HCEC 1CT (cell line): ENCODE measurements at regions not wholly inside any gene's neighbourhood (a gene's known extent, or its start where the extent isn't known, plus 50 kb on each side); places are given as distances from the start of the nearest gene placed in this dataset.
"Not testable (repeated sequence)": the region's sequence is repeated elsewhere in the genome, so short reads cannot be mapped to it uniquely, and the experiment has no call there.

ENCODE experiments used
- DNase-seq: peaks from one replicate; pipeline ENCODE4 v3.0.0-alpha.2; 2017

DNA sequence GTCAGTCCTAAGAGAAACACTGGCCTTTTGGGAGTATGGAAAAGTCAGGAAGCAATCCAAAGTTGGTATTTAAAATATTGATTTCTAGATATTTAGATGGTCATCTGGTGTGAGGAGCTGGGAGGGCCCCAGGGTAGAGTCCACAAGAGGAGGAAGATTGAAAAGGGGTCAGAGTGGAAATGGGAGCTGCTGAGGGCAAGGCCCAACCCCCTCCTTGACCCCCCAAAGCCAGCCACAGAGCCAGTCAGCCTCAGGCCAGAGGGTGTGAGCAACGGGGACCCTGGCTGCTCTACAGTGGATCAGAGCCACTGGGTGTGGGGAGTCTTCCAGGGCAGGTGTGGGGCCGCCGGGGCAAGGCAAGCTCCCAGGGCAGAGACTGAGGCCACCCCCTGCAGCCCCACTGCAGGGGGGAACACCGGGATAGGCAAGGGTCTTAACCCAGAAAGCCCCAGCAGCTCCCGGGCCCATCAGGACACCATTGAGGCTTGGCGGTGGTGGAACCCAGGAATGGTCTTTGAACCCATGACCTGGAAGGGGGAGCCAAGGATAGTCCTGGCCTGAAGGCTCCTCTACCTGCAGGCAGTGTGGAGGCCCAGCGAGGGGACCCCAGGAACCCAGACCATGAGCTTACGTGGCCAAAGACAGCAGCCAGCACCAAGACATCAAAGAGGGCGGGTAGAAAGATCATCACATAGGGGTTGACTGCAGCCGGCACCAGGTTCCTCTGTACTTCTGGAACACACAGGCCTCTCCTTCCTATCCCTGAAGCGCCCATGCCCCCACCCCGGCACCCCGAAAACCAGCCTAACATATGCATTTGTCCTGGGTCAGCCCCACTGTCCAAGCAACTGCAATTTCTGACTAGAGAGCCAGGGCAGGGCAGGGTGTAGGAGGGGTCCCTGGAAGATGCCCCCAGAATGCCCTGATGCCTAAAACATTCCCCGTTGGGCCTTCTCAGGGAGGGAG, 51.3 kb upstream of the CSPG4 start:
- DNase-seq = not testable (repeated sequence)

DNA sequence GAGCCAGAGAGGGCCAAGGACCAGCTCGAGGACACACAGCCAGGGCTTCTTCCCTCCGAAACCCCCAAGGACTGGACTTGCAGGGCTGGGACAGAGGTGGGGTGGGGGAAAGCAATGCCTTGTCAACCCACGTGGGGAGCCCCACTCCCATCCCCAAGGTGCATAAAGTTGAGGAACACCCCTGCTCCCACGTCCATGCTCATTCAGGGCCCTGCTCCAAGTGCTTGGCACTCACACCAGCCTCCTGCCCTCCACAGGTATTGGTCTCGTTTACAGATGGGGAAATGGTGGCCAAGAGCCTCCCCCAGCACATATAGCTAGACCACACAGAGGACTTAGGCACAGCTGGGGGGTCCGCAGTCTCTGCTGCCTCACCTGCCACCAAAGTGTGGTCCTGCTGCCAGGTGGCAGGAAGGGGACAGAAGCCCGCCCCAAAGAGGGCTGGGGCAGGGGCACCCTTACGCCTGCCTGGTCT, 50.5 kb upstream of the CSPG4 start:
- no peak for DNase-seq
